ENCODE measurements at regions not wholly inside any gene's neighbourhood (a gene's known extent, or its start where the extent isn't known, plus 50 kb on each side); places are given as distances from the start of the nearest gene placed in this dataset.
"Not testable (repeated sequence)": the region's sequence is repeated elsewhere in the genome, so short reads cannot be mapped to it uniquely, and the experiment has no call there.

DNA sequence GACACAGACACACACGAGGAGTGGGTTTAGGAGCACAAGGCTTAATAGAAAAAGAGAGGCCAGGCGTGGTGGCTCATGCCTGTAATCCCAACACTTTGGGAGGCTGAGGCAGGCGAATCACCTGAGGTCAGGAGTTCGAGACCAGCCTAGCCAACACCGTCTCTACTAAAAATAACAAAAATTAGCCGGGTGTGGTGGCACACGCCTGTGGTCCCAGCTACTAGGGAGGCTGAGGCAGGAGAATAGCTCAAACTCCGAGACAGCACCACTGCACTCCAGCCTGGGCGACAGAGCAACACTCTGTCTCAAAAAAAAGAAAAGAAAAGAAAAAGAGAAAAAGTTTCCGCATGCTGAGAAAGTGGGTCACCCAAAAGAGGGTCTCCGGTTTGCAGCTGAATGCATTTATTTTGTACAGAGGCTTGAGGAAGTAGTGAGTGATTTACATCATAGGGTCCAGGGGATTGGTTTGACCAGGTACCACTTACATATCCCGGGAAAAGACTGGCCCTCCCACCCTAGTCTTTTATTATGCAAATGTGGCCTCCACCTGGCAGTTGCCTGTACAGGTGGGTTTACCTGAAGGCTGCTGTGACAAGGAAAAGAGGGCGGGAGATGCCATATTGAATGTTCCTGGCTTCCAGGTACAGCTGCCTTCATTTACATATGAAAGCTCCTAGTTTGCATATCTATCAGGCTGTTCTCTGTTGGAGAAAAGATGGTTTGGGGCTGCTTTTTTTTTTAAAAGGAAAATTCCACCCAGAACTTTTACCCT is 366.2 kb upstream of the GRAMD2B start:
- no peak for DNase-seq
- Histone ChIP-seq H3K4me3 (ENCODE audit: low read depth, low read length) (no peak overlapping the region), H3K4me1 (peaks cover 18% of the 10 kb centered on the region), H3K9me3 (no peaks in the 10 kb centered on the region), H3K27me3 (no peaks in the 10 kb centered on the region), H3K36me3 (no peaks in the 10 kb centered on the region)
- TF ChIP-seq, protein P1, sequence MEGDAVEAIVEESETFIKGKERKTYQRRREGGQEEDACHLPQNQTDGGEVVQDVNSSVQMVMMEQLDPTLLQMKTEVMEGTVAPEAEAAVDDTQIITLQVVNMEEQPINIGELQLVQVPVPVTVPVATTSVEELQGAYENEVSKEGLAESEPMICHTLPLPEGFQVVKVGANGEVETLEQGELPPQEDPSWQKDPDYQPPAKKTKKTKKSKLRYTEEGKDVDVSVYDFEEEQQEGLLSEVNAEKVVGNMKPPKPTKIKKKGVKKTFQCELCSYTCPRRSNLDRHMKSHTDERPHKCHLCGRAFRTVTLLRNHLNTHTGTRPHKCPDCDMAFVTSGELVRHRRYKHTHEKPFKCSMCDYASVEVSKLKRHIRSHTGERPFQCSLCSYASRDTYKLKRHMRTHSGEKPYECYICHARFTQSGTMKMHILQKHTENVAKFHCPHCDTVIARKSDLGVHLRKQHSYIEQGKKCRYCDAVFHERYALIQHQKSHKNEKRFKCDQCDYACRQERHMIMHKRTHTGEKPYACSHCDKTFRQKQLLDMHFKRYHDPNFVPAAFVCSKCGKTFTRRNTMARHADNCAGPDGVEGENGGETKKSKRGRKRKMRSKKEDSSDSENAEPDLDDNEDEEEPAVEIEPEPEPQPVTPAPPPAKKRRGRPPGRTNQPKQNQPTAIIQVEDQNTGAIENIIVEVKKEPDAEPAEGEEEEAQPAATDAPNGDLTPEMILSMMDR (IDR thresholded peaks at IDR 0.05; ENCODE audit: low read depth, low read length): no peak

DNA sequence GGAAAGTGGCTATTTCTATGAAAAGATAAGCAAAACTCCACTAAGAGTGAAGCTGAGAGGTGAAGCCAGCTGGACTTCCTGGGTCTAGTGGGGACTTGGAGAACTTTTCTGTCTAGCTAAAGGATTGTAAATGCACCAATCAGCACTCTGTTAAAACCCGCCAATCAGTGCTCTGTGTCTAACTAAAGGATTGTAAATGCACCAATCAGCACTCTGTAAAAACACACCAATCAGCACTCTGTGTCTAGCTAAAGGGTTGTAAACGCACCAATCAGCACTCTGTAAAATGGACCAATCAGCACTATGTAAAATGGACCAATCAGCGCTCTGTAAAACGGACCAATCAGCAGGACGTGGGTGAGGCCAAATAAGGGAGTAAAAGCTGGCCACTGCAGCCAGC is 364.8 kb upstream of the GRAMD2B start:
- not testable (repeated sequence) for H3K36me3 ChIP-seq; H3K27me3 ChIP-seq; H3K9me3 ChIP-seq; H3K4me3 ChIP-seq (ENCODE audit: low read depth, low read length); DNase-seq
- peaks cover 19% of the 10 kb centered on the region for H3K4me1 ChIP-seq

DNA sequence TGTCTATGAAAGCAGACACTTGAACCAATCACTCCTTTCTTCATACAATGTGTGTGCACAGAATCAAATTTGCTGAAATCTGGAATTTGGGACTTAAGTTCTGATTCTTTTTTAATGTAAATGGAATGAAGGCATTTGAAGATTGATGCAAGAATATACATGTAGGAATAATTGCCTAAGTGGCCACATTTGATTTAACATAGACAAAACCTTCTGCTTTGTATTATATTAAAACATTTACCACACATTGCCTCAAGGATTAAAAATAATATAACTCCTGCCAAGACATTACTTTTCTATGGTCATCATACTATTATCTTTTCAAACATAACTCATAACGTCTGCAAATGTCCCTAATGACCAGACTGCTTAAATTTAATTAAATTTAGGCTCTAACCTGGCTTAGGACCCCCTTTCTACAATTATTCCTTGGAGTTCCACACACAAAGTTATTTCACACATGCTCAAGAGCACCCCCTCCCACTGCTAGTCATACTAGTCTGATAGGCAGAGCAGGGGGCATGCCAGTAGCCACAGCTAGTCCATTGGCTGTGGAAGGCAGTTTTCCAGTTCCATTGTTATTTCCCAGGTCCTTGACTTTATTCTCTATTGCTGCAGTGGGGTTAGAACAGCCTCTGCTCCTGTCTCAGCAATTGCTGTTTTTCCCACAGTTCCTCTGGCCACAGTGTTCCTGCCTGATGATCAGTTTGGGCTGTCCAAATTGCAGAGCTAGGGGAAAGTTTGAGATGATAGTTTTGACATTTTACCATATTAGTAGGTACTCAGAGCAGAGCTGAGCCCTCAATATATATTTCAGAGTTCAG is 360.6 kb upstream of the GRAMD2B start:
- Histone ChIP-seq H3K4me1 (peaks cover 5% of the 10 kb centered on the region), H3K36me3 (no peaks in the 10 kb centered on the region), H3K27me3 (no peaks in the 10 kb centered on the region), H3K9me3 (no peaks in the 10 kb centered on the region), H3K4me3 (ENCODE audit: low read depth, low read length) (no peak overlapping the region)
- no peak for DNase-seq
- TF ChIP-seq, protein P1 (IDR thresholded peaks at IDR 0.05; ENCODE audit: low read depth, low read length): no peak

DNA sequence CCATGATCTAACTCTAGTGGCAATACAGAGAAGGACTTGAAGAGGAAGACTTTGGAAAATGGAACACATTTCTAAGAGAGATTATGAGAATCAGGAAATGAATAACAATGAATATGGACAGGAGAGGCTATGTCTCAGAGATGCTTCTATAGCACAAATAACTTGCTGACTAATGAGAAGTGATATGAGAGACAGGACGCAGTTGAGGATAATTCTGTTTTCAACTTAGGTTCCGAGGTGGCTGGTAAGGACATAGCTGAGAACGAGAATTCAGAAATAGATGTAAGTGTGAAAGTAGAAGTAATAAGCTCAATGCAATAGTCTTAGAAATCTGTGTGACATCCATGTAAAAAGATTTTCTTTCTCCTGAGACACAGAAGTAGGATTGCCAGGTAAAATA is 358.1 kb upstream of the GRAMD2B start:
- Histone ChIP-seq H3K27me3 (no peaks in the 10 kb centered on the region), H3K4me3 (ENCODE audit: low read depth, low read length) (no peak overlapping the region), H3K9me3 (no peaks in the 10 kb centered on the region), H3K4me1 (peaks cover 5% of the 10 kb centered on the region), H3K36me3 (no peaks in the 10 kb centered on the region)
- no peak for DNase-seq
- TF ChIP-seq, protein P1 (IDR thresholded peaks at IDR 0.05; ENCODE audit: low read depth, low read length): no peak

DNA sequence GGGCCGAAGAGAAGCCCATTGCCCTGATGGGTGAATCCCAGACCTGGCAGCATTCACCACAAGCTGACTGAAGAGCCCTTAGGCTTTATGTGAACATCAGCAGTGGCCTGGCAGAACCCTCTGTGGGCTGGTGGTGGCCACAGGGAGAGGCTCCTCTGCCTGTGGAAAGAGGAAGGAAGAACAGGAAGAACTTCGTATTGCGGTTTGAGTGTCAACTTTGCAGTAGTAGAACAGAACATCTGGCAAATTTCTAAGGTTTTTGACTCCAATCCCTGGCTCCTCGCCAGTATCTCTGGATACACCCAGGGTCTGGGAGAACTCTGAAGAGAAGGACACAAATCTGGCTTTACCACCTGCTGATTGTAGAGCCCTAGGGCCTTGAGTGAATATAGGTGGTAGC is 356.4 kb upstream of the GRAMD2B start:
- Histone ChIP-seq H3K4me3 (ENCODE audit: low read depth, low read length) (no peak overlapping the region), H3K9me3 (no peaks in the 10 kb centered on the region), H3K4me1 (peaks cover 5% of the 10 kb centered on the region), H3K27me3 (no peaks in the 10 kb centered on the region), H3K36me3 (no peaks in the 10 kb centered on the region)
- TF ChIP-seq, protein P1 (IDR thresholded peaks at IDR 0.05; ENCODE audit: low read depth, low read length): no peak
- peak; percentile 46 for DNase-seq

DNA sequence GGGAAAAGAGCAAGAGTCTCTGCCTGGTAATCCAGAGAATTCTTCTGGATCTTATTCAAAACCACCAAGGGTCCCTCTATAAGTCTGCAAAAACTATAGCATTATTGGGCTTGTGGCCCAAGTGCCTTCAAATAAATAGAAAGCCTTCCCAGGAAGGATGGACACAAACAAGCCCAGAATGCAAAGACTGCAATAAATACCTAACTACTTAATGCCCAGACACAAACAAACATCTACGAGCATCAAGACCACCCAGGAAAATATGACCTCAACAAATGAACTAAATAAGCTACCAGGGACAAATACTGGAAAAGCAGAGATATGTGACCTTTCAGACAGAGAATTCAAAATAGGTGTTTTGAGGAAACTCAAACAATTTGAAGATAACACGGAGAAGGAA is 355.8 kb upstream of the GRAMD2B start:
- H3K9me3 ChIP-seq: no peaks in the 10 kb centered on the region

More for the DNA sequence above, 355.8 kb upstream of the GRAMD2B start:
- Histone ChIP-seq H3K4me1 (no peaks in the 10 kb centered on the region; the same call in 1 of the 2 replicates), H3K4me3 (ENCODE audit: low read depth, low read length) (no peak overlapping the region), H3K27me3 (no peaks in the 10 kb centered on the region), H3K36me3 (no peaks in the 10 kb centered on the region)
- TF ChIP-seq, protein P1 (IDR thresholded peaks at IDR 0.05; ENCODE audit: low read depth, low read length): no peak
- DNase-seq: no peak
